ENCODE measurements at regions not wholly inside any gene's neighbourhood (a gene's known extent, or its start where the extent isn't known, plus 50 kb on each side); places are given as distances from the start of the nearest gene placed in this dataset.

DNA sequence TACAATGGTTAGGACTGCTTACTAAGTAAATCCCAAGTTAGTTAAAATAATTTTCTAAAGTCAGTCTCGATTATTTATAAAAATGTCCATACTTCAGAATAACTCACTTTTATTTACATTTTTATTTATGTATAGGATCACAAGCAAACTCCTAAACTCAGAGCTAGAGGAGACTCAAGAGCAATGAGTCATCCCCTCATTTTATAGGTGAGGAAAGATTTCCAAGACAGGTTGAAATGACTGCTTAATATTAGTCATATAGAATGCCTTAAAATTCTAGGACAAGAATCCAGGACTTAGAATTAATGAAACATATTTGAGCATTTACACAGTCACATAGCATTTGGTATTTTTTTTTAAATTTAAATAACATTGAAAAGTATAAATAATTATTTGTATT is 983.8 kb downstream of the SI start:
- TF ChIP-seq POLR2A (IDR thresholded peaks at IDR 0.05; ENCODE audit: low read depth) (no peak), EP300 (IDR thresholded peaks at IDR 0.05) (no peak), POLR2AphosphoS5 (IDR thresholded peaks at IDR 0.05) (no peak)
- TF ChIP-seq, protein P1, sequence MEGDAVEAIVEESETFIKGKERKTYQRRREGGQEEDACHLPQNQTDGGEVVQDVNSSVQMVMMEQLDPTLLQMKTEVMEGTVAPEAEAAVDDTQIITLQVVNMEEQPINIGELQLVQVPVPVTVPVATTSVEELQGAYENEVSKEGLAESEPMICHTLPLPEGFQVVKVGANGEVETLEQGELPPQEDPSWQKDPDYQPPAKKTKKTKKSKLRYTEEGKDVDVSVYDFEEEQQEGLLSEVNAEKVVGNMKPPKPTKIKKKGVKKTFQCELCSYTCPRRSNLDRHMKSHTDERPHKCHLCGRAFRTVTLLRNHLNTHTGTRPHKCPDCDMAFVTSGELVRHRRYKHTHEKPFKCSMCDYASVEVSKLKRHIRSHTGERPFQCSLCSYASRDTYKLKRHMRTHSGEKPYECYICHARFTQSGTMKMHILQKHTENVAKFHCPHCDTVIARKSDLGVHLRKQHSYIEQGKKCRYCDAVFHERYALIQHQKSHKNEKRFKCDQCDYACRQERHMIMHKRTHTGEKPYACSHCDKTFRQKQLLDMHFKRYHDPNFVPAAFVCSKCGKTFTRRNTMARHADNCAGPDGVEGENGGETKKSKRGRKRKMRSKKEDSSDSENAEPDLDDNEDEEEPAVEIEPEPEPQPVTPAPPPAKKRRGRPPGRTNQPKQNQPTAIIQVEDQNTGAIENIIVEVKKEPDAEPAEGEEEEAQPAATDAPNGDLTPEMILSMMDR (IDR thresholded peaks at IDR 0.05): no peak
- H3K36me3 ChIP-seq: no peaks in the 10 kb centered on the region
- intact Hi-C loops (cut with DNase I): no loop called here
- H3K4me3 ChIP-seq: no peak overlapping the region
- WGBS: 75% methylated on average over 1 of the region's 1 CpG
- DNase-seq (ENCODE audit: extremely low spot score): no peak
- H3K9me3 ChIP-seq: no peaks in the 10 kb centered on the region
- no peaks in the 10 kb centered on the region for H3K27me3 ChIP-seq
- no peaks in the 10 kb centered on the region for H3K4me1 ChIP-seq
- H3K27ac ChIP-seq (replicated peaks in 1 of 4): no peak overlapping the region

DNA sequence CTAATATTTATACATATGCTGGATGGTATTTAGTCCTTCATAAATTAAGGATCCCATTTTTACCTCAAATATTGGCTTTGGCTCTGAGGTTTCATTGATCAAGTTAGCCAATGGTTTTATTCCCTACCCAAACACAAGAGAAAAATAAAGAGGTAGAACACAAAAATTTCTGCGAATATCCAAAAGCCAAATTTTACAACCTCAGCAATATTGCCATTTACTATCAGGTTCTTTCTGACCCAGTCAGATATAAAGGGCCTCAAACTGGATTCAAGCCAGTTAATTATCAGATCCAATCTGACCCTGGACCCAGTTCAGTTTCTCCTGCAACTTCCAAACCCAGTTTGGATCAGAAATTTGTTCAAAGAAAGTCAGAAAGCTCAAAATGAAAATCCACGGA is 998.1 kb downstream of the SI start:
- peaks cover 0 to 6% (median 3%) of the 10 kb centered on the region in 4 donors for H3K9me3 ChIP-seq
- no peak overlapping the region for H3K27ac ChIP-seq (replicated peaks in 1 of 4)
- intact Hi-C loops (cut with DNase I): no loop called here
- no peaks in the 10 kb centered on the region for H3K4me1 ChIP-seq
- H3K27me3 ChIP-seq: no peaks in the 10 kb centered on the region
- TF ChIP-seq POLR2A (IDR thresholded peaks at IDR 0.05; ENCODE audit: low read depth): no peak
- TF ChIP-seq, protein P1 (IDR thresholded peaks at IDR 0.05): no peak
- no peak for TF ChIP-seq EP300 (IDR thresholded peaks at IDR 0.05)
- no peak for TF ChIP-seq POLR2AphosphoS5 (IDR thresholded peaks at IDR 0.05)
- H3K36me3 ChIP-seq: no peaks in the 10 kb centered on the region
- H3K4me3 ChIP-seq: no peak overlapping the region
- 67% methylated on average over 2 of the region's 2 CpGs for WGBS
- DNase-seq (ENCODE audit: extremely low spot score): no peak

- intact Hi-C loops (cut with DNase I): no loop called here
- TF ChIP-seq, protein P1 (IDR thresholded peaks at IDR 0.05): no peak
- WGBS: 86% methylated on average over 1 of the region's 1 CpG
- Histone ChIP-seq H3K4me3 (no peak overlapping the region), H3K27me3 (no peaks in the 10 kb centered on the region), H3K27ac (replicated peaks in 1 of 4) (no peak overlapping the region), H3K9me3 (no peaks in the 10 kb centered on the region), H3K36me3 (no peaks in the 10 kb centered on the region), H3K4me1 (no peaks in the 10 kb centered on the region)
- no peak for DNase-seq (ENCODE audit: extremely low spot score)
Observed at GRCh38 chr3:164064298-164064697, 1014.0 kb downstream of the SI start.

DNA sequence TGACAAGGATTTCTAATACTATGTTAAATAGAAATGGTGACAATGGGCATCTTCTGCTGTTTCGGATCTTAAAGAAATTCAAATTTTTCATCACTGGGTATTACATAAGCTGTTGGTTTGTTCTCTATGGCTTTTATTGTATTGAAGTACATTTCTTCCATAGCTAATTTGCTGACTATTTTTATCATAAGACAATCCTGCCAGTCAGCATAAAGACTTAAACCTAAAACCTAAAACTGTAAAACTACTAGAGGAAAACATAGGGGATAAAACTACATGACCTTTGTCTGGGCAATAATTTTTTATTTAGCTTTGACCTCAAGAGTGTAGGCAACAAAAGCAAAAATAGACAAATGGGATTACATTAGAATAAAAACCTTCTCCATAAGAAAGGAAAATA is 1017.4 kb downstream of the SI start:
- no peak overlapping the region for H3K4me3 ChIP-seq
- no peak overlapping the region for H3K27ac ChIP-seq (replicated peaks in 1 of 4)
- no peaks in the 10 kb centered on the region for H3K27me3 ChIP-seq
- no peak for DNase-seq (ENCODE audit: extremely low spot score)
- WGBS: 100% methylated on average over 1 of the region's 1 CpG
- no peaks in the 10 kb centered on the region for H3K4me1 ChIP-seq
- no peaks in the 10 kb centered on the region for H3K9me3 ChIP-seq
- H3K36me3 ChIP-seq: no peaks in the 10 kb centered on the region
- intact Hi-C loops (cut with DNase I): no loop called here
- TF ChIP-seq POLR2A (IDR thresholded peaks at IDR 0.05; ENCODE audit: low read depth) (no peak), POLR2AphosphoS5 (IDR thresholded peaks at IDR 0.05) (no peak), EP300 (IDR thresholded peaks at IDR 0.05) (no peak)

DNA sequence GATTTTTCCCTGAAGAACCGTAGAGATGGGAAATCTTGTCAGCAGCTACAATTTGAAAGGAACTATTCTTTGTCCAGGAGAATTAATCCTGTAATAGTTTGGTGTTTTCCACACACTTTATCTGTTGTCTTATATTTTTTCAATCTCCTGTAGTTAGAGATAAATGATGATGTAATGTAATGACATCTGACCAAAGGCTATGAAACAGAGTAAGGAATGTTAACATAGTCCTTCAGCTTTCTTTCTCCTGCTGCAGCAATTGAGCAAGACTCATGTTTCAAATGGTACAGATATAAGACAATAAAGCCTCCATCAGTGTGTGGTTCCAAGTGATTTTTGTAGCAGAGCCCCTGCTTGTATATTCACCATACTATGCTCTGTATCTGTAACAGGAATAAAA is 1028.4 kb downstream of the SI start:
- Histone ChIP-seq H3K27ac (replicated peaks in 1 of 4) (no peak overlapping the region), H3K4me3 (no peak overlapping the region), H3K9me3 (no peaks in the 10 kb centered on the region), H3K27me3 (no peaks in the 10 kb centered on the region), H3K36me3 (no peaks in the 10 kb centered on the region), H3K4me1 (no peaks in the 10 kb centered on the region)
- intact Hi-C loops (cut with DNase I): no loop called here
- no peak for DNase-seq (ENCODE audit: extremely low spot score)
- TF ChIP-seq, protein P1 (IDR thresholded peaks at IDR 0.05): no peak
- no peak for TF ChIP-seq EP300 (IDR thresholded peaks at IDR 0.05)
- no peak for TF ChIP-seq POLR2AphosphoS5 (IDR thresholded peaks at IDR 0.05)
- no peak for TF ChIP-seq POLR2A (IDR thresholded peaks at IDR 0.05; ENCODE audit: low read depth)
- WGBS: 85% methylated on average over 1 of the region's 1 CpG
